SK-N-MC (cell line): ENCODE measurements at regions not wholly inside any gene's neighbourhood (a gene's known extent, or its start where the extent isn't known, plus 50 kb on each side); places are given as distances from the start of the nearest gene placed in this dataset.

ENCODE experiments used
- DNase-seq: peaks from one replicate; pipeline ENCODE4 v3.0.0-alpha.2; 2011; ENCODE audit warnings: low read depth, low spot score
- H3K27ac ChIP-seq: fragments of 200-600 bp; sonication (generic); 2 replicates; pipeline ENCODE4 v1.5.1; 2016; ENCODE audit warnings: mixed run types
- H3K36me3 ChIP-seq: fragments of 200-600 bp; sonication (generic); 2 replicates; pipeline ENCODE4 v1.6.1; 2017; ENCODE audit warnings: antibody characterized with exemption, low read length, mixed read lengths; ENCODE audit not compliant: insufficient read depth
- H3K4me3 ChIP-seq: fragments of 200-600 bp; sonication (generic); 2 replicates; pipeline ENCODE4 v1.5.1; 2016
- H3K9ac ChIP-seq: fragments of 200-600 bp; sonication (generic); 2 replicates; pipeline ENCODE4 v1.8.0; 2017; ENCODE audit warnings: mixed run types, mixed read lengths; ENCODE audit not compliant: insufficient read length
- H3K9me3 ChIP-seq: fragments of 200-600 bp; sonication (generic); 2 replicates; pipeline ENCODE4 v1.6.1; 2017; ENCODE audit warnings: low read depth, mild to moderate bottlenecking, antibody characterized with exemption, low read length, moderate library complexity, mixed read lengths
- EZH2 ChIP-seq: fragments of 200-600 bp; sonication (generic); IDR thresholded peaks from one replicate; pipeline ENCODE4 v1.6.1; 2017; ENCODE audit warnings: antibody characterized with exemption
- FOXP2 ChIP-seq: optimal IDR thresholded peaks from 2 replicates; pipeline ENCODE3; 2011; ENCODE audit warnings: mild to moderate bottlenecking, moderate library complexity; ENCODE audit not compliant: insufficient read depth; ENCODE audit errors: extremely low read length, control extremely low read depth
- POLR2AphosphoS5 ChIP-seq: IDR thresholded peaks from 2 replicates; pipeline ENCODE4 v1.6.1; 2012; ENCODE audit warnings: mild to moderate bottlenecking, low read depth, low read length, borderline replicate concordance

GRCh38 chr18:7511106-7511505 lies 56.0 kb upstream of the PTPRM start:
- H3K4me3 ChIP-seq: no peak overlapping the region
- no peaks in the 10 kb centered on the region for H3K36me3 ChIP-seq
- H3K9me3 ChIP-seq: no peaks in the 10 kb centered on the region
- H3K9ac ChIP-seq: no peak overlapping the region
- no peak for DNase-seq
- no peak overlapping the region for H3K27ac ChIP-seq
- no peak for TF ChIP-seq POLR2AphosphoS5
- no peak for TF ChIP-seq FOXP2
- TF ChIP-seq EZH2: no peak

GRCh38 chr18:7512348-7512747 lies 54.8 kb upstream of the PTPRM start:
- peak; percentile 8 for DNase-seq
- H3K9ac ChIP-seq: no peak overlapping the region

GRCh38 chr18:7512990-7513389 lies 54.1 kb upstream of the PTPRM start:
- Histone ChIP-seq H3K27ac (no peak overlapping the region), H3K9ac (no peak overlapping the region), H3K9me3 (no peaks in the 10 kb centered on the region), H3K36me3 (no peaks in the 10 kb centered on the region), H3K4me3 (no peak overlapping the region)
- TF ChIP-seq FOXP2 (no peak), EZH2 (no peak), POLR2AphosphoS5 (no peak)
- DNase-seq: no peak

More at GRCh38 chr18:7512348-7512747, 54.8 kb upstream of the PTPRM start:
- peak overlapping the region; percentile 38 for H3K4me3 ChIP-seq
- no peak for TF ChIP-seq EZH2
- no peak for TF ChIP-seq POLR2AphosphoS5
- no peak for TF ChIP-seq FOXP2
- no peaks in the 10 kb centered on the region for H3K36me3 ChIP-seq
- H3K27ac ChIP-seq: peak overlapping the region; percentile 64; the same call in 1 of the 2 replicates
- no peaks in the 10 kb centered on the region for H3K9me3 ChIP-seq

GRCh38 chr18:7514796-7515440 lies 52.2 kb upstream of the PTPRM start:
- Histone ChIP-seq H3K36me3 (no peaks in the 10 kb centered on the region), H3K9ac (no peak overlapping the region), H3K27ac (no peak overlapping the region), H3K9me3 (no peaks in the 10 kb centered on the region), H3K4me3 (no peak overlapping the region)
- TF ChIP-seq POLR2AphosphoS5 (no peak), FOXP2 (no peak), EZH2 (no peak)
- no peak for DNase-seq

- no peaks in the 10 kb centered on the region for H3K36me3 ChIP-seq
- DNase-seq: no peak
- no peaks in the 10 kb centered on the region for H3K9me3 ChIP-seq
- no peak for TF ChIP-seq FOXP2
- H3K27ac ChIP-seq: no peak overlapping the region
- no peak overlapping the region for H3K4me3 ChIP-seq
- H3K9ac ChIP-seq: no peak overlapping the region
These were observed 50.6 kb upstream of the PTPRM start for GRCh38 chr18:7516266-7517117.
